ENCODE measurements at regions not wholly inside any gene's neighbourhood (a gene's known extent, or its start where the extent isn't known, plus 50 kb on each side); places are given as distances from the start of the nearest gene placed in this dataset.

DNA sequence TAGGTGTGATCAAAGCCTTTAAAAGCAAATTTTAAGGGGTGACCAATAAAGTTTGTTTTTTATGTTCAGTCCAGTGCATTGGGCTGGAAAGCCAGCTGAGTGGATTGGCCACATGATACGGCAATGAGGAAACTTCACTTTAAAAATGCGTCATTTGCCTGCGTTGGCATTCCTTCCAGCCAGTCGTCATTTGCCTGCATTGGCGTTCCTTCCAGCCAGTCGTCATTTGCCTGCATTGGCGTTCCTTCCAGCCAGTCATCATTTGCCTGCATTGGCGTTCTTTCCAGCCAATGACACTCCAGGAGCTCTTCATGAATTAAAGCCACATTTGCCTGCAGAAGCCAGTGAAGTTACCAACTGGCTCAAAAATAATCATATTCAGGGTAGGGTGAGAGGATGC is 378.6 kb downstream of the SMOC2 start:
- CTCF ChIA-PET = no interaction called here
- TF ChIP-seq, protein P1, sequence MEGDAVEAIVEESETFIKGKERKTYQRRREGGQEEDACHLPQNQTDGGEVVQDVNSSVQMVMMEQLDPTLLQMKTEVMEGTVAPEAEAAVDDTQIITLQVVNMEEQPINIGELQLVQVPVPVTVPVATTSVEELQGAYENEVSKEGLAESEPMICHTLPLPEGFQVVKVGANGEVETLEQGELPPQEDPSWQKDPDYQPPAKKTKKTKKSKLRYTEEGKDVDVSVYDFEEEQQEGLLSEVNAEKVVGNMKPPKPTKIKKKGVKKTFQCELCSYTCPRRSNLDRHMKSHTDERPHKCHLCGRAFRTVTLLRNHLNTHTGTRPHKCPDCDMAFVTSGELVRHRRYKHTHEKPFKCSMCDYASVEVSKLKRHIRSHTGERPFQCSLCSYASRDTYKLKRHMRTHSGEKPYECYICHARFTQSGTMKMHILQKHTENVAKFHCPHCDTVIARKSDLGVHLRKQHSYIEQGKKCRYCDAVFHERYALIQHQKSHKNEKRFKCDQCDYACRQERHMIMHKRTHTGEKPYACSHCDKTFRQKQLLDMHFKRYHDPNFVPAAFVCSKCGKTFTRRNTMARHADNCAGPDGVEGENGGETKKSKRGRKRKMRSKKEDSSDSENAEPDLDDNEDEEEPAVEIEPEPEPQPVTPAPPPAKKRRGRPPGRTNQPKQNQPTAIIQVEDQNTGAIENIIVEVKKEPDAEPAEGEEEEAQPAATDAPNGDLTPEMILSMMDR (IDR thresholded peaks at IDR 0.05; ENCODE audit: insufficient read depth, low read length, missing control alignments) = no peak
- POLR2A ChIA-PET = no interaction called here
- no peak overlapping the region for H3K4me3 ChIP-seq (ENCODE audit: low read depth, low read length)
- no peak for DNase-seq (ENCODE audit: low read depth, low spot score)

DNA sequence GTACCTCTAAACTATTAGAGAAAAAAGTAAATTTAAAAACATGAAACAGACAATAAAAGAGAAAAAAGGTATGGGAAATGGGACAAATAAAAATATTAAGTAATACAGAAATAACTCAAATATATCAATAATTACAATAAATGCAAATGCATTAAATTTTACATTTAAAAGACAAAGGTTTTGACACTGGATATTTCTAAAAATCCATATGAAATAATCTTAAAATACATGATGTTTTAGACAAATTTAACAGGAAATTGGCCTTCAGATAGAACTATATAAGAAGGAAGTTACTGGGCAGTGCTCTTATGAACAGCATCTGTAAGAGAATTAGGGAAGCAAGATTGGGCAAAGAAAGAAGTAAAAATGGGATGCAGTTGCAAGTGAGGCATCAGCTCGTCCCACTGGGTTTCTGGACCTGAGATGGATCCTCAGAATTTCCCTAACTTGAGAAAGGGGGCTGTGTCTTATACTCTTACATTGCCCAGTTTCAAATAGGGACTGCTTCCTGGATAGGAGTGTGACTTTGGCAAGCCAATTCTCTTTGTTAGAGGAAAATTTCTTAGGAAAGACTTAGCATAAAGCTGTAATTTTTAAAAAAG is 376.7 kb downstream of the SMOC2 start:
- CTCF ChIA-PET = no interaction called here
- H3K4me3 ChIP-seq (ENCODE audit: low read depth, low read length) = no peak overlapping the region
- POLR2A ChIA-PET = no interaction called here
- TF ChIP-seq, protein P1 (IDR thresholded peaks at IDR 0.05; ENCODE audit: insufficient read depth, low read length, missing control alignments) = no peak
- no peak for DNase-seq (ENCODE audit: low read depth, low spot score)

DNA sequence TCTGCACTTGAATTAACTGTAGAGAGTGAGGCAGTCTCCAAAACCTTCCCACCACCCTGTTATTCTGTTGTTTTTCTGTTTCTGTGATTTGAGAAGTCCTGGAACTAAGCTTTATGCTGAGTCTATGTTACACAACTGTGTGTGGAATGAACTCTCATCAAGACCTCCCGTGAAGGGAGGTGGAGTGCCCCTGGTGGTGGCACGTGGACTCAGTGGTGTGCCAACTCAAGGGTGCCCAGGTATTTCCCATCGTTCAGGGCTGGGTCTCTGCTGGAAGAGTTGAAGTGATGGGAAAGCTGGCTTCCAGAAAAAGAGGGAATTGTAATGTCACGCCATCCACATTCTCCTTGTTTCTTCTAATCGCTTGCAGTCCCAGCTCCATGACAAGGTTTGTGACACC is 374.2 kb downstream of the SMOC2 start:
- POLR2A ChIA-PET = no interaction called here
- CTCF ChIA-PET = no interaction called here
- TF ChIP-seq, protein P1 (IDR thresholded peaks at IDR 0.05; ENCODE audit: insufficient read depth, low read length, missing control alignments) = no peak
- no peak overlapping the region for H3K4me3 ChIP-seq (ENCODE audit: low read depth, low read length)
- no peak for DNase-seq (ENCODE audit: low read depth, low spot score)

DNA sequence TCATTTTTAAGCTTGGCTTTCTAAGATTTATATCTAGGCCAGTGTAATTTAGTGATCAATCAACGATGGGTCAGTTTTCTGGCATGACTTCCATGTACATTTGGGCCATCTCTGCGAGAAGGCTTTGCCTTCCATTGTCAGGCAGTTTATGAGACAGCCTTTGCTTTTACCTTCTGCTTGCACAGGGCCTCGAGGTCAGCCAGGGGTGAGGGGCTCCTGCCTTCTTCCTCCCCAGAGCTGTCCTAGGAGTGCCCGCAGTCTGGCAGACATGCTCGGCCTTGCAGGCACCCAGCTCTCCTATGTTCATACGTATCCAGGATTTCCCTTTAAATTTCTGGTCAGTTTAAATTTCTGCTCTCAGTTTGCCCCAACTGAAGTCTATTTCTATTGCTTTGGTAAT is 367.2 kb downstream of the SMOC2 start:
- no peak for DNase-seq (ENCODE audit: low read depth, low spot score)
- no peak overlapping the region for H3K4me3 ChIP-seq (ENCODE audit: low read depth, low read length)
- TF ChIP-seq, protein P1 (IDR thresholded peaks at IDR 0.05; ENCODE audit: insufficient read depth, low read length, missing control alignments) = no peak
- ChIA-PET CTCF (no interaction called here), POLR2A (no interaction called here)

DNA sequence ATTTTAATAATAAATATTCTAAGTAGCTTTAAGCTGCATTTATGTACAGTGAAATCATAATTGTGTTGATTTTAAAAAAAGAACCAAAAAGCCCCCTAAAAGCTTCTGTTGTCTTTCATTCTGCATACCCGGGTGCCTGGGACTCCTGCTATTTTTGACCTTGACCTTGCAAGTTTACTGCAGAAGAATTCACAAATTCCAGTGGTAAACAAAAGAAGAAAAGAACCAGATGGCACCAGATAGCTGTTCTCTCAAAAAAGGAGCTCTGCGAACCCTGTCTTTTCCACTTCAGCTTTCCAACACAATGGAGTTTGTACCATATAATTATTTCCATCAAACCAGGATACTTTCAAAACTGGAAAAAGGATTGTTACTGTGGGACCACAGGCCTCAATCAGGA is 363.3 kb downstream of the SMOC2 start:
- no peak for DNase-seq (ENCODE audit: low read depth, low spot score)
- CTCF ChIA-PET = no interaction called here
- no peak overlapping the region for H3K4me3 ChIP-seq (ENCODE audit: low read depth, low read length)
- POLR2A ChIA-PET = no interaction called here
- TF ChIP-seq, protein P1 (IDR thresholded peaks at IDR 0.05; ENCODE audit: insufficient read depth, low read length, missing control alignments) = no peak

DNA sequence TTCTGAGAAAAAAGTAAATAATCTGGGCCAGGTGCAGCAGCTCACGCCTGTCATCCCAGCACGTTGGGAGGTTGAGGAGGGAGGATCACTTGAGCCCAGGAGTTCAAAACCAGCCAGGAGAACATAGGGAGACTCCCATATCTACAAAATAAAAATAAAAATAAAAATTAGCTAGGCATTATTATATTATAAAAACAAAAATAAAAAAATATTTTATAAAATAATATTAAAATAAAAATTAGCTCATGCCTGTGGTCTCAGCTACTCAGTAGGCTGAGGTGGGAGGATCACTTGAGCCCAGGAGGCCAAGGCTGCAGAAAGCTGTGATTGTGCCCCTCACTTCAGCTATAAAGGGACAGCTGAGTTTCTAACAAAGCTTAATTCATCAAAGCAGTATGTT is 362.9 kb downstream of the SMOC2 start:
- DNase-seq (ENCODE audit: low read depth, low spot score) = no peak
- TF ChIP-seq, protein P1 (IDR thresholded peaks at IDR 0.05; ENCODE audit: insufficient read depth, low read length, missing control alignments) = no peak
- ChIA-PET CTCF (no interaction called here), POLR2A (no interaction called here)
- no peak overlapping the region for H3K4me3 ChIP-seq (ENCODE audit: low read depth, low read length)

Measured in AG04449 (cell line).